ENCODE measurements at regions not wholly inside any gene's neighbourhood (a gene's known extent, or its start where the extent isn't known, plus 50 kb on each side); places are given as distances from the start of the nearest gene placed in this dataset.

- Histone ChIP-seq H3K9me3 (ENCODE audit: control insufficient read depth, low read length) (no peaks in the 10 kb centered on the region), H3K27me3 (replicated peaks; ENCODE audit: control insufficient read depth, insufficient read depth, low read length, poor library complexity, severe bottlenecking) (no peaks in the 10 kb centered on the region), H3K36me3 (ENCODE audit: control insufficient read depth, insufficient read depth, low read length) (no peaks in the 10 kb centered on the region), H3K4me1 (ENCODE audit: control insufficient read depth, insufficient read depth, low read length, poor library complexity, severe bottlenecking) (no peaks in the 10 kb centered on the region), H3K4me3 (ENCODE audit: insufficient read depth, low read depth, low read length, poor library complexity, severe bottlenecking) (no peak overlapping the region), H3K27ac (ENCODE audit: insufficient read depth, low read length, poor library complexity, severe bottlenecking) (no peak overlapping the region)
- DNase-seq, result no peak
Observed at GRCh38 chr18:40956213-40956612, 998.8 kb upstream of the PIK3C3 start.

- no peaks in the 10 kb centered on the region for H3K27me3 ChIP-seq (replicated peaks; ENCODE audit: control insufficient read depth, insufficient read depth, low read length, poor library complexity, severe bottlenecking)
- H3K4me3 ChIP-seq (ENCODE audit: insufficient read depth, low read depth, low read length, poor library complexity, severe bottlenecking), result no peak overlapping the region
- no peaks in the 10 kb centered on the region for H3K36me3 ChIP-seq (ENCODE audit: control insufficient read depth, insufficient read depth, low read length)
- no peaks in the 10 kb centered on the region for H3K9me3 ChIP-seq (ENCODE audit: control insufficient read depth, low read length)
- DNase-seq, result no peak
- H3K4me1 ChIP-seq (ENCODE audit: control insufficient read depth, insufficient read depth, low read length, poor library complexity, severe bottlenecking), result no peaks in the 10 kb centered on the region
- no peak overlapping the region for H3K27ac ChIP-seq (ENCODE audit: insufficient read depth, low read length, poor library complexity, severe bottlenecking)
Observed at GRCh38 chr18:40955351-40955750, 999.7 kb upstream of the PIK3C3 start.

GRCh38 chr18:40949114-40949950 is 1005.7 kb upstream of the PIK3C3 start:
- Histone ChIP-seq H3K27ac (ENCODE audit: insufficient read depth, low read length, poor library complexity, severe bottlenecking) (no peak overlapping the region), H3K9me3 (ENCODE audit: control insufficient read depth, low read length) (no peaks in the 10 kb centered on the region), H3K27me3 (replicated peaks; ENCODE audit: control insufficient read depth, insufficient read depth, low read length, poor library complexity, severe bottlenecking) (no peaks in the 10 kb centered on the region), H3K4me1 (ENCODE audit: control insufficient read depth, insufficient read depth, low read length, poor library complexity, severe bottlenecking) (no peaks in the 10 kb centered on the region), H3K4me3 (ENCODE audit: insufficient read depth, low read depth, low read length, poor library complexity, severe bottlenecking) (no peak overlapping the region), H3K36me3 (ENCODE audit: control insufficient read depth, insufficient read depth, low read length) (no peaks in the 10 kb centered on the region)
- DNase-seq, result no peak

GRCh38 chr18:40944576-40944975 is 1010.5 kb upstream of the PIK3C3 start:
- no peaks in the 10 kb centered on the region for H3K27me3 ChIP-seq (replicated peaks; ENCODE audit: control insufficient read depth, insufficient read depth, low read length, poor library complexity, severe bottlenecking)
- H3K9me3 ChIP-seq (ENCODE audit: control insufficient read depth, low read length), result no peaks in the 10 kb centered on the region
- DNase-seq, result no peak
- H3K36me3 ChIP-seq (ENCODE audit: control insufficient read depth, insufficient read depth, low read length), result no peaks in the 10 kb centered on the region
- H3K4me3 ChIP-seq (ENCODE audit: insufficient read depth, low read depth, low read length, poor library complexity, severe bottlenecking), result no peak overlapping the region
- no peaks in the 10 kb centered on the region for H3K4me1 ChIP-seq (ENCODE audit: control insufficient read depth, insufficient read depth, low read length, poor library complexity, severe bottlenecking)
- H3K27ac ChIP-seq (ENCODE audit: insufficient read depth, low read length, poor library complexity, severe bottlenecking), result no peak overlapping the region

- Histone ChIP-seq H3K4me3 (ENCODE audit: insufficient read depth, low read depth, low read length, poor library complexity, severe bottlenecking) (no peak overlapping the region), H3K9me3 (ENCODE audit: control insufficient read depth, low read length) (no peaks in the 10 kb centered on the region)
- no peak for DNase-seq
Observed at GRCh38 chr18:40939656-40940515, 1015.1 kb upstream of the PIK3C3 start.

GRCh38 chr18:40938615-40939014 is 1016.4 kb upstream of the PIK3C3 start:
- no peaks in the 10 kb centered on the region for H3K27me3 ChIP-seq (replicated peaks; ENCODE audit: control insufficient read depth, insufficient read depth, low read length, poor library complexity, severe bottlenecking)
- no peaks in the 10 kb centered on the region for H3K36me3 ChIP-seq (ENCODE audit: control insufficient read depth, insufficient read depth, low read length)
- no peak for DNase-seq
- H3K9me3 ChIP-seq (ENCODE audit: control insufficient read depth, low read length), result no peaks in the 10 kb centered on the region
- H3K4me1 ChIP-seq (ENCODE audit: control insufficient read depth, insufficient read depth, low read length, poor library complexity, severe bottlenecking), result no peaks in the 10 kb centered on the region
- no peak overlapping the region for H3K27ac ChIP-seq (ENCODE audit: insufficient read depth, low read length, poor library complexity, severe bottlenecking)
- no peak overlapping the region for H3K4me3 ChIP-seq (ENCODE audit: insufficient read depth, low read depth, low read length, poor library complexity, severe bottlenecking)

More at GRCh38 chr18:40939656-40940515, 1015.1 kb upstream of the PIK3C3 start:
- H3K36me3 ChIP-seq (ENCODE audit: control insufficient read depth, insufficient read depth, low read length), result no peaks in the 10 kb centered on the region
- no peaks in the 10 kb centered on the region for H3K4me1 ChIP-seq (ENCODE audit: control insufficient read depth, insufficient read depth, low read length, poor library complexity, severe bottlenecking)
- no peak overlapping the region for H3K27ac ChIP-seq (ENCODE audit: insufficient read depth, low read length, poor library complexity, severe bottlenecking)
- H3K27me3 ChIP-seq (replicated peaks; ENCODE audit: control insufficient read depth, insufficient read depth, low read length, poor library complexity, severe bottlenecking), result no peaks in the 10 kb centered on the region

GRCh38 chr18:40937386-40937785 is 1017.6 kb upstream of the PIK3C3 start:
- Histone ChIP-seq H3K27ac (ENCODE audit: insufficient read depth, low read length, poor library complexity, severe bottlenecking) (no peak overlapping the region), H3K4me1 (ENCODE audit: control insufficient read depth, insufficient read depth, low read length, poor library complexity, severe bottlenecking) (no peaks in the 10 kb centered on the region), H3K4me3 (ENCODE audit: insufficient read depth, low read depth, low read length, poor library complexity, severe bottlenecking) (no peak overlapping the region), H3K27me3 (replicated peaks; ENCODE audit: control insufficient read depth, insufficient read depth, low read length, poor library complexity, severe bottlenecking) (no peaks in the 10 kb centered on the region), H3K9me3 (ENCODE audit: control insufficient read depth, low read length) (no peaks in the 10 kb centered on the region), H3K36me3 (ENCODE audit: control insufficient read depth, insufficient read depth, low read length) (no peaks in the 10 kb centered on the region)
- no peak for DNase-seq

- Histone ChIP-seq H3K27ac (ENCODE audit: insufficient read depth, low read length, poor library complexity, severe bottlenecking) (no peak overlapping the region), H3K36me3 (ENCODE audit: control insufficient read depth, insufficient read depth, low read length) (no peaks in the 10 kb centered on the region), H3K27me3 (replicated peaks; ENCODE audit: control insufficient read depth, insufficient read depth, low read length, poor library complexity, severe bottlenecking) (no peaks in the 10 kb centered on the region), H3K4me1 (ENCODE audit: control insufficient read depth, insufficient read depth, low read length, poor library complexity, severe bottlenecking) (no peaks in the 10 kb centered on the region), H3K4me3 (ENCODE audit: insufficient read depth, low read depth, low read length, poor library complexity, severe bottlenecking) (no peak overlapping the region), H3K9me3 (ENCODE audit: control insufficient read depth, low read length) (no peaks in the 10 kb centered on the region)
- DNase-seq, result no peak
Observed at GRCh38 chr18:40935423-40935822, 1019.6 kb upstream of the PIK3C3 start.

- H3K4me3 ChIP-seq (ENCODE audit: insufficient read depth, low read depth, low read length, poor library complexity, severe bottlenecking), result no peak overlapping the region
- H3K4me1 ChIP-seq (ENCODE audit: control insufficient read depth, insufficient read depth, low read length, poor library complexity, severe bottlenecking), result no peaks in the 10 kb centered on the region
- no peak for DNase-seq
- no peaks in the 10 kb centered on the region for H3K9me3 ChIP-seq (ENCODE audit: control insufficient read depth, low read length)
- no peaks in the 10 kb centered on the region for H3K36me3 ChIP-seq (ENCODE audit: control insufficient read depth, insufficient read depth, low read length)
- no peak overlapping the region for H3K27ac ChIP-seq (ENCODE audit: insufficient read depth, low read length, poor library complexity, severe bottlenecking)
- H3K27me3 ChIP-seq (replicated peaks; ENCODE audit: control insufficient read depth, insufficient read depth, low read length, poor library complexity, severe bottlenecking), result no peaks in the 10 kb centered on the region
Observed at GRCh38 chr18:40932862-40933261, 1022.2 kb upstream of the PIK3C3 start.

All from effector memory CD4-positive, alpha-beta T cell (primary cell).